Spleen (tissue), 11 donors: ENCODE measurements at regions not wholly inside any gene's neighbourhood (a gene's known extent, or its start where the extent isn't known, plus 50 kb on each side); places are given as distances from the start of the nearest gene placed in this dataset.

Experiments used
- DNase-seq: peaks from one replicate; pipeline ENCODE4 v3.0.0-alpha.2; 2020
- H3K27ac ChIP-seq, 8 donors: fragments of 200-600 bp; sonication (generic) in 7 of 8; 1 replicate in 4 of 8; 2 replicates in 4 of 8; pipeline versions ENCODE4 v1.5.0 to v1.8.0; 2016 to 2021; ENCODE audit warnings: inconsistent platforms in 4 of 8, mild to moderate bottlenecking in 4 of 8, moderate library complexity in 1 of 8
- H3K27me3 ChIP-seq, 7 donors: fragments of 200-600 bp; sonication (generic) in 6 of 7; replicated peaks in 1 of 7; 1 replicate in 4 of 7; 2 replicates in 3 of 7; pipeline versions ENCODE4 v1.5.0 to v1.8.0; 2016 to 2021; ENCODE audit warnings: inconsistent platforms in 3 of 7, mild to moderate bottlenecking in 1 of 7
- H3K36me3 ChIP-seq, 6 donors: fragments of 200-600 bp; sonication (generic) in 5 of 6; 1 replicate in 4 of 6; 2 replicates in 2 of 6; pipeline versions ENCODE4 v1.5.0 to v1.8.0; 2016 to 2021; ENCODE audit warnings: inconsistent platforms in 2 of 6
- H3K4me1 ChIP-seq, 6 donors: fragments of 200-600 bp; sonication (generic) in 5 of 6; 1 replicate in 3 of 6; 2 replicates in 3 of 6; pipeline versions ENCODE4 v1.5.0 to v1.8.0; 2016 to 2021; ENCODE audit warnings: inconsistent platforms in 3 of 6
- H3K4me3 ChIP-seq, 8 donors: fragments of 200-600 bp; sonication (generic) in 7 of 8; 1 replicate in 4 of 8; 2 replicates in 4 of 8; pipeline versions ENCODE4 v1.5.0 to v1.8.0; 2016 to 2021; ENCODE audit warnings: inconsistent platforms in 4 of 8, mild to moderate bottlenecking in 4 of 8, moderate library complexity in 2 of 8
- H3K9me3 ChIP-seq, 8 donors: fragments of 200-600 bp; sonication (generic) in 7 of 8; 1 replicate in 4 of 8; 2 replicates in 4 of 8; pipeline versions ENCODE4 v1.5.0 to v1.8.0; 2016 to 2021; ENCODE audit warnings: inconsistent platforms in 4 of 8
- POLR2A ChIP-seq, 3 donors: fragments of 450-650 bp; IDR thresholded peaks; one replicate each; pipeline ENCODE4 v1.5.1; 2017; ENCODE audit warnings: antibody characterized with exemption in 3 of 3, mild to moderate bottlenecking in 1 of 3
- POLR2AphosphoS5 ChIP-seq, 3 donors: sonication (generic); formaldehyde crosslinking; IDR thresholded peaks; one replicate each; pipeline ENCODE4 v1.5.1; 2017; ENCODE audit warnings: antibody characterized with exemption in 3 of 3
- WGBS, 5 donors: extraction: QIAGEN DNeasy Blood & Tissue Kit in 3 of 5; methylation state at CpG; one replicate each; pipeline versions ENCODE4 v1.1.5 to v1.1.7; 2013 to 2018; 5-methylcytosine and 5-hydroxymethylcytosine counted together
- intact Hi-C: fragments of 100-400 bp; cut with DNase I; formaldehyde crosslinking; loops from one replicate; pipeline ENCODE4 v1.15.0; 2023; ENCODE audit warnings: low total_unique reads
- TF ChIP-seq, protein P1 (sequence below), 11 experiments: fragments of 200-600 bp in 7 of 11; fragments of 450-650 bp in 4 of 11; sonication (generic) in 4 of 11; IDR thresholded peaks in 8 of 11; conservative IDR thresholded peaks in 3 of 11; 1 replicate in 7 of 11; 2 replicates in 4 of 11; pipeline versions ENCODE4 v1.4.0 to v1.8.0; 2016 to 2021; ENCODE audit warnings: antibody characterized with exemption in 11 of 11, inconsistent platforms in 4 of 11, mild to moderate bottlenecking in 1 of 11
- donor health status: healthy with polysubstance abuse.
- donor health status: DM: no; HTN: no; CAD: no; lungs with moderate emphysema.
- donor health status: DM: no; HTN: no; CAD: no.
- donor health status: Bipolar disorder and iron deficiency.
- donor health status: healthy.
- donor health status: DM: no; HTN: no; CAD: no.
- donor health status: DM: yes; HTN: yes; CAD: no.

DNA sequence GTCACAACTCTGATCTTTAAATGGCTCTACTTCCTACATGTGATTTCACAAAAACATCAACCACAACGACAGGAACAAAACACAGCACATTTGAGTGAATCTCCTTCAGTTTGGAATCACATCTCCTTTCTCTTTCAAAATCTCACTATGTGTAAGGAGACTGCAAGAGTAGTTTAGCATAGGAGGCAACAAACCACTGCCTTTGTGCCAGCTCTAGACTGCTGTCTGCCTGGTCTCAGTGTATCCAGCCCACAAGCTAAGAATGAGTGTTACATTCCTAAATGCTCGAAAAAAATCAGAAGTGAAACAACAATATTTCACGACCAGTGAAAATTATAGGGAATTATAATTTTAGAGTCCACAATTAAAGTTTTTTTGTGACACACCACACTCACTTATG lies 217.0 kb upstream of the STEAP4 start:
- DNase-seq: no peak
- H3K27me3 ChIP-seq: no peaks in the 10 kb centered on the region
- no peaks in the 10 kb centered on the region for H3K36me3 ChIP-seq
- intact Hi-C loops: no loop called here
- TF ChIP-seq, protein P1, sequence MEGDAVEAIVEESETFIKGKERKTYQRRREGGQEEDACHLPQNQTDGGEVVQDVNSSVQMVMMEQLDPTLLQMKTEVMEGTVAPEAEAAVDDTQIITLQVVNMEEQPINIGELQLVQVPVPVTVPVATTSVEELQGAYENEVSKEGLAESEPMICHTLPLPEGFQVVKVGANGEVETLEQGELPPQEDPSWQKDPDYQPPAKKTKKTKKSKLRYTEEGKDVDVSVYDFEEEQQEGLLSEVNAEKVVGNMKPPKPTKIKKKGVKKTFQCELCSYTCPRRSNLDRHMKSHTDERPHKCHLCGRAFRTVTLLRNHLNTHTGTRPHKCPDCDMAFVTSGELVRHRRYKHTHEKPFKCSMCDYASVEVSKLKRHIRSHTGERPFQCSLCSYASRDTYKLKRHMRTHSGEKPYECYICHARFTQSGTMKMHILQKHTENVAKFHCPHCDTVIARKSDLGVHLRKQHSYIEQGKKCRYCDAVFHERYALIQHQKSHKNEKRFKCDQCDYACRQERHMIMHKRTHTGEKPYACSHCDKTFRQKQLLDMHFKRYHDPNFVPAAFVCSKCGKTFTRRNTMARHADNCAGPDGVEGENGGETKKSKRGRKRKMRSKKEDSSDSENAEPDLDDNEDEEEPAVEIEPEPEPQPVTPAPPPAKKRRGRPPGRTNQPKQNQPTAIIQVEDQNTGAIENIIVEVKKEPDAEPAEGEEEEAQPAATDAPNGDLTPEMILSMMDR (IDR thresholded peaks at IDR 0.05 in 8 of 11, conservative IDR thresholded peaks at IDR 0.05 in 3 of 11): no peak
- no peaks in the 10 kb centered on the region for H3K9me3 ChIP-seq
- no peak overlapping the region for H3K27ac ChIP-seq
- WGBS, 5 donors: 57 to 70% (median 64%) methylated on average over 3 of the region's 3 CpGs
- H3K4me3 ChIP-seq: no peak overlapping the region
- no peaks in the 10 kb centered on the region for H3K4me1 ChIP-seq

- Histone ChIP-seq H3K27ac (no peak overlapping the region), H3K27me3 (no peaks in the 10 kb centered on the region), H3K4me1 (no peaks in the 10 kb centered on the region), H3K9me3 (no peaks in the 10 kb centered on the region), H3K36me3 (no peaks in the 10 kb centered on the region), H3K4me3 (no peak overlapping the region)
- DNase-seq: no peak
- WGBS, 5 donors: 28 to 54% (median 38%) methylated on average over 2 of the region's 2 CpGs
- intact Hi-C loops: no loop called here
- no peak for TF ChIP-seq POLR2A (IDR thresholded peaks at IDR 0.05)
- TF ChIP-seq, protein P1 (IDR thresholded peaks at IDR 0.05 in 8 of 11, conservative IDR thresholded peaks at IDR 0.05 in 3 of 11): no peak
- no peak for TF ChIP-seq POLR2AphosphoS5 (IDR thresholded peaks at IDR 0.05)
These were observed 216.1 kb upstream of the STEAP4 start for GRCh38 chr7:88522771-88523293.

- H3K4me3 ChIP-seq: no peak overlapping the region
- H3K27ac ChIP-seq: no peak overlapping the region
- intact Hi-C loops: no loop called here
- WGBS, 5 donors: 83 to 100% (median 87%) methylated on average over 1 of the region's 1 CpG
- no peak for TF ChIP-seq POLR2AphosphoS5 (IDR thresholded peaks at IDR 0.05)
- TF ChIP-seq, protein P1 (IDR thresholded peaks at IDR 0.05 in 8 of 11, conservative IDR thresholded peaks at IDR 0.05 in 3 of 11): no peak
- no peak for TF ChIP-seq POLR2A (IDR thresholded peaks at IDR 0.05)
- H3K4me1 ChIP-seq: no peaks in the 10 kb centered on the region
- no peaks in the 10 kb centered on the region for H3K36me3 ChIP-seq
- no peak for DNase-seq
- no peaks in the 10 kb centered on the region for H3K27me3 ChIP-seq
- peaks cover 0 to 3% (median 0%) of the 10 kb centered on the region in 8 donors for H3K9me3 ChIP-seq
These were observed 209.7 kb upstream of the STEAP4 start for GRCh38 chr7:88516429-88516828.

DNA sequence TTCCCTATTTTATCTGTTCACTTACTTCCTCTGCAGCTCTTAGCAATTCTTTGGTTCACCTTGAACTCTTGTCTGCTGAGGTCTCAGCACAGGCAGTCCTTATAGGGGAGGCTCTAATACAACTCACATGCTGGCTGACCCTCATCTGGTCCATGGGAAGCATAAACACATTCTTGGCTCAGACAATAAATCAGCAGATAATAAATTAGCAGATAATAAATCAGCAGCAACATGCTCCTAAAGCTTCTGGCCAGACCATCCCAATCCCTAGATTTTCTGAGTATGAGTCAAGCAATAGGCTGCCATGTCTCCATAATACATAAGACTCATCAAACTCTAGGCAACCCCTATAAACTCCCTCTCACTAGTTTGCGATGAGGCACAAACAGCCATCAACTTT lies 208.6 kb upstream of the STEAP4 start:
- no peaks in the 10 kb centered on the region for H3K36me3 ChIP-seq
- intact Hi-C loops: no loop called here
- no peak overlapping the region for H3K27ac ChIP-seq
- H3K9me3 ChIP-seq: peaks cover 0 to 14% (median 7%) of the 10 kb centered on the region in 8 donors
- TF ChIP-seq POLR2AphosphoS5 (IDR thresholded peaks at IDR 0.05) (no peak), POLR2A (IDR thresholded peaks at IDR 0.05) (no peak)
- TF ChIP-seq, protein P1 (IDR thresholded peaks at IDR 0.05 in 8 of 11, conservative IDR thresholded peaks at IDR 0.05 in 3 of 11): no peak
- H3K4me3 ChIP-seq: no peak overlapping the region
- no peaks in the 10 kb centered on the region for H3K4me1 ChIP-seq
- no peak for DNase-seq
- WGBS, 5 donors: 89 to 96% (median 91%) methylated on average over 1 of the region's 1 CpG
- no peaks in the 10 kb centered on the region for H3K27me3 ChIP-seq
